DOHH2 (cell line): ENCODE measurements at regions not wholly inside any gene's neighbourhood (a gene's known extent, or its start where the extent isn't known, plus 50 kb on each side); places are given as distances from the start of the nearest gene placed in this dataset.

Experiments used
- H3F3A ChIP-seq: fragments of 200-600 bp; sonication (generic), shearing (Covaris generic); 2 replicates; pipeline ENCODE4 v1.6.0; 2016; ENCODE audit warnings: antibody characterized with exemption, mild to moderate bottlenecking; ENCODE audit not compliant: control insufficient read depth, insufficient read depth
- H3K27ac ChIP-seq: fragments of 200-600 bp; sonication (generic); 2 replicates; pipeline ENCODE4 v1.5.1; 2014; ENCODE audit warnings: low read depth, mild to moderate bottlenecking, low read length, moderate library complexity
- H3K27me3 ChIP-seq: fragments of 200-600 bp; sonication (generic); 2 replicates; pipeline ENCODE4 v1.6.1; 2014; ENCODE audit warnings: mild to moderate bottlenecking, low read length, mixed read lengths; ENCODE audit not compliant: control insufficient read depth
- H3K36me3 ChIP-seq: fragments of 200-600 bp; sonication (generic); 2 replicates; pipeline ENCODE4 v1.6.1; 2014; ENCODE audit warnings: mild to moderate bottlenecking, low read length, moderate library complexity, mixed read lengths; ENCODE audit not compliant: control insufficient read depth
- H3K4me1 ChIP-seq: fragments of 200-600 bp; sonication (generic); 2 replicates; pipeline ENCODE4 v1.6.1; 2014; ENCODE audit warnings: mild to moderate bottlenecking, low read length, mixed read lengths; ENCODE audit not compliant: control insufficient read depth
- H3K4me2 ChIP-seq: fragments of 200-600 bp; sonication (generic); 2 replicates; pipeline ENCODE4 v1.6.0; 2014; ENCODE audit warnings: mild to moderate bottlenecking, low read length, moderate library complexity
- H3K4me3 ChIP-seq: fragments of 200-600 bp; sonication (generic); 2 replicates; pipeline ENCODE4 v1.5.1; 2014; ENCODE audit warnings: mild to moderate bottlenecking, low read length, mixed read lengths
- H3K79me2 ChIP-seq: fragments of 200-600 bp; sonication (generic); 2 replicates; pipeline ENCODE4 v1.6.1; 2014; ENCODE audit warnings: mild to moderate bottlenecking, low read length, mixed read lengths; ENCODE audit not compliant: control insufficient read depth
- H3K9me2 ChIP-seq: fragments of 200-600 bp; sonication (generic); replicated peaks from 2 replicates; pipeline ENCODE4 v1.6.1; 2014; ENCODE audit warnings: mild to moderate bottlenecking, low read length, mixed read lengths; ENCODE audit not compliant: control insufficient read depth
- H3K9me3 ChIP-seq: fragments of 200-600 bp; sonication (generic); 2 replicates; pipeline ENCODE4 v1.6.1; 2014; ENCODE audit warnings: antibody characterized with exemption, low read length, mixed read lengths; ENCODE audit not compliant: control insufficient read depth, insufficient read depth
- H4K20me1 ChIP-seq: fragments of 200-600 bp; sonication (generic); 2 replicates; pipeline ENCODE4 v1.6.0; 2014; ENCODE audit warnings: low read depth, mild to moderate bottlenecking, antibody characterized with exemption, low read length, moderate library complexity; ENCODE audit not compliant: control insufficient read depth, insufficient read depth
- EZH2phosphoT487 ChIP-seq: fragments of 200-600 bp; sonication (generic); IDR thresholded peaks from 2 replicates; pipeline ENCODE4 v1.6.1; 2017; ENCODE audit warnings: borderline replicate concordance, mild to moderate bottlenecking, antibody characterized with exemption, low read length, moderate library complexity, mixed read lengths
- TF ChIP-seq, protein P1 (sequence below): fragments of 200-600 bp; sonication (generic); IDR thresholded peaks from one replicate; pipeline ENCODE4 v1.5.1; 2014; ENCODE audit warnings: antibody characterized with exemption, mild to moderate bottlenecking, low read depth, low read length; ENCODE audit not compliant: poor library complexity, severe bottlenecking

DNA sequence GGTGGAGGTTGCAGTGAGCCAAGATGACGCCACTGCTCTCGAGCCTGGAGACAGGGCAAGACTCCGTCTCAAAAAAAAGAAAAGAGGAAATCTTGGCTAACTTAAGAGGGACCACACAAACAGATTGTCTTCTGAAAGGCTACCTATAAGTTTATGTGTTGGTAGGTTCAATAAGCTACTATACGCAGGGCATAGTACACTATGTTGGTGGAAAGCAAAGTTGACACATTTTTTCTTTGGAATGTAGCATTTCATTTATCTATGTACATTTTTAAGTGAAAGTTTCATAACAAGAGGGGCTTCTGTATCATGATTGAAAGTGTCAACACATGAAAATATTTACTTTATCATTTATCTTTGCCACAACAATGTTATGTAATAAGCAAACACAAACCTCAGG is 752.6 kb upstream of the ACVR2A start:
- no peak overlapping the region for H3K4me2 ChIP-seq
- H3K4me3 ChIP-seq, result no peak overlapping the region
- TF ChIP-seq EZH2phosphoT487, result no peak
- TF ChIP-seq, protein P1, sequence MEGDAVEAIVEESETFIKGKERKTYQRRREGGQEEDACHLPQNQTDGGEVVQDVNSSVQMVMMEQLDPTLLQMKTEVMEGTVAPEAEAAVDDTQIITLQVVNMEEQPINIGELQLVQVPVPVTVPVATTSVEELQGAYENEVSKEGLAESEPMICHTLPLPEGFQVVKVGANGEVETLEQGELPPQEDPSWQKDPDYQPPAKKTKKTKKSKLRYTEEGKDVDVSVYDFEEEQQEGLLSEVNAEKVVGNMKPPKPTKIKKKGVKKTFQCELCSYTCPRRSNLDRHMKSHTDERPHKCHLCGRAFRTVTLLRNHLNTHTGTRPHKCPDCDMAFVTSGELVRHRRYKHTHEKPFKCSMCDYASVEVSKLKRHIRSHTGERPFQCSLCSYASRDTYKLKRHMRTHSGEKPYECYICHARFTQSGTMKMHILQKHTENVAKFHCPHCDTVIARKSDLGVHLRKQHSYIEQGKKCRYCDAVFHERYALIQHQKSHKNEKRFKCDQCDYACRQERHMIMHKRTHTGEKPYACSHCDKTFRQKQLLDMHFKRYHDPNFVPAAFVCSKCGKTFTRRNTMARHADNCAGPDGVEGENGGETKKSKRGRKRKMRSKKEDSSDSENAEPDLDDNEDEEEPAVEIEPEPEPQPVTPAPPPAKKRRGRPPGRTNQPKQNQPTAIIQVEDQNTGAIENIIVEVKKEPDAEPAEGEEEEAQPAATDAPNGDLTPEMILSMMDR, result no peak
- no peaks in the 10 kb centered on the region for H3K36me3 ChIP-seq
- no peaks in the 10 kb centered on the region for H4K20me1 ChIP-seq
- H3K9me3 ChIP-seq, result no peaks in the 10 kb centered on the region
- H3K27me3 ChIP-seq, result no peaks in the 10 kb centered on the region
- H3K79me2 ChIP-seq, result no peaks in the 10 kb centered on the region
- H3F3A ChIP-seq, result no peaks in the 10 kb centered on the region
- no peaks in the 10 kb centered on the region for H3K9me2 ChIP-seq
- H3K4me1 ChIP-seq, result no peaks in the 10 kb centered on the region
- H3K27ac ChIP-seq, result no peak overlapping the region

DNA sequence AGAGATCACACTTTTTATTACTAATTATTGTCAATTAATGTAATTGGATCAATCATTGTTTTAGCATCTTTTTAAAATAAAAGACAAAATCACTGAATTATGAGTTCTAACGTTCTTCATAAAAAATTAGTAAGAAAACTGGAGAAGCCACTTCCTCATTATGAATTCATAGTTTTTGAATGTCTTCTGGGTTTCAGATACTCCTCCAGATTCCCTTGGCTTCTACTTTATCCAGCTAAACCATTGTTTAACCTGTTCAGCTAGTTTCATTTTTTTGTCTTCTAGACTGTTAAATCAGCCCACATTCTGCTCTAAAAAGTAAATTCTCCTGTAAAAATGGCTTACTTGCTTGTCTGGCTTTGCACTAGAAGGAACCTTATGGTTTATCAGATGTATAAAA is 753.4 kb upstream of the ACVR2A start:
- no peak overlapping the region for H3K4me3 ChIP-seq
- no peaks in the 10 kb centered on the region for H3K36me3 ChIP-seq
- H3K27me3 ChIP-seq, result no peaks in the 10 kb centered on the region
- TF ChIP-seq EZH2phosphoT487, result no peak
- TF ChIP-seq, protein P1, result no peak
- H4K20me1 ChIP-seq, result no peaks in the 10 kb centered on the region
- H3K9me3 ChIP-seq, result no peaks in the 10 kb centered on the region
- no peaks in the 10 kb centered on the region for H3K9me2 ChIP-seq
- H3K4me2 ChIP-seq, result no peak overlapping the region
- no peak overlapping the region for H3K27ac ChIP-seq
- H3K4me1 ChIP-seq, result no peaks in the 10 kb centered on the region
- H3K79me2 ChIP-seq, result no peaks in the 10 kb centered on the region
- H3F3A ChIP-seq, result no peaks in the 10 kb centered on the region

DNA sequence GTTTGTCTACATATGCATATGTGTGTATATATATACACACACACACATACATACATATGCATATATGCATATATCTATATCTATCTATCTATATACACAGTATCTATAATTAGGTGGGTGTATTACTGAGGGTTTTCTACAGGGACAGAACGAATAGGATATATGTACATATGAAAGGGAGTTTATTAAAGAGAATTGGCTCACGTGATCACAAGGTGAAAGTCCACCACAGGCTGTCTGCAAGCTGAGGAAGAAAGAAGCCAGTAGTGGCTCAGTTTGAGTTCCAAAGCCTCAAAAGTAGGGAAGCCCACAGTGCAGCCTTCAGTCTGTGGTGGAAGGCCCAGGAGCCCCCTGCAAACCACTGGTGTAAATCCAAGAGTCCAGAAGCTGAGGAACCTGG is 756.0 kb upstream of the ACVR2A start:
- Histone ChIP-seq H4K20me1 (no peaks in the 10 kb centered on the region), H3K4me3 (no peak overlapping the region), H3K4me1 (no peaks in the 10 kb centered on the region), H3K9me2 (no peaks in the 10 kb centered on the region), H3K79me2 (no peaks in the 10 kb centered on the region), H3K36me3 (no peaks in the 10 kb centered on the region), H3K9me3 (no peaks in the 10 kb centered on the region), H3F3A (no peaks in the 10 kb centered on the region), H3K4me2 (no peak overlapping the region), H3K27me3 (no peaks in the 10 kb centered on the region), H3K27ac (no peak overlapping the region)
- TF ChIP-seq EZH2phosphoT487, result no peak
- TF ChIP-seq, protein P1, result no peak

DNA sequence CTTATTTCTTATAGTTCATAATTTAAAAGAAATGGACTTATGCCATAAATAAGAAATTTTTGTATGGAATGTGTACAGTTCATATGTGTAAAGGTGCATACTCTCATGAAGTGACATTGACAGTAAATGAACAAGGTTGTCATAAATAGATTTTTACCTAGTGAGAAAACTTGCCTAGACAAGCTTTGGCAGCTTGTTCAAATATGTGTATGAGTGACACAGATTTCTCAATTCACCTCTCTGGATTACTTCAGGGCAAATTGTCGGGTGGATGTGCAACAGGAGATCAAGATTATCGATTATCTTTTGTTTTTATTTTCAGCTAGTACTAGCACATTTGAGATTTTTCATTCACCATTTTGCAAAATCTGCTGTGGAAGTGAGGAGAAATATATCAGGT is 758.1 kb upstream of the ACVR2A start:
- H3K27me3 ChIP-seq, result no peaks in the 10 kb centered on the region
- no peaks in the 10 kb centered on the region for H3K9me2 ChIP-seq
- no peaks in the 10 kb centered on the region for H3K36me3 ChIP-seq
- H3K4me1 ChIP-seq, result no peaks in the 10 kb centered on the region
- H3K4me2 ChIP-seq, result no peak overlapping the region
- no peak overlapping the region for H3K27ac ChIP-seq
- TF ChIP-seq EZH2phosphoT487, result no peak
- TF ChIP-seq, protein P1, result no peak
- no peak overlapping the region for H3K4me3 ChIP-seq
- no peaks in the 10 kb centered on the region for H3F3A ChIP-seq
- no peaks in the 10 kb centered on the region for H4K20me1 ChIP-seq
- H3K9me3 ChIP-seq, result no peaks in the 10 kb centered on the region
- no peaks in the 10 kb centered on the region for H3K79me2 ChIP-seq
